ENCODE measurements at regions not wholly inside any gene's neighbourhood (a gene's known extent, or its start where the extent isn't known, plus 50 kb on each side); places are given as distances from the start of the nearest gene placed in this dataset.
A peak's percentile ranks its signal among the peaks of the same experiment; 100 is the strongest.

DNA sequence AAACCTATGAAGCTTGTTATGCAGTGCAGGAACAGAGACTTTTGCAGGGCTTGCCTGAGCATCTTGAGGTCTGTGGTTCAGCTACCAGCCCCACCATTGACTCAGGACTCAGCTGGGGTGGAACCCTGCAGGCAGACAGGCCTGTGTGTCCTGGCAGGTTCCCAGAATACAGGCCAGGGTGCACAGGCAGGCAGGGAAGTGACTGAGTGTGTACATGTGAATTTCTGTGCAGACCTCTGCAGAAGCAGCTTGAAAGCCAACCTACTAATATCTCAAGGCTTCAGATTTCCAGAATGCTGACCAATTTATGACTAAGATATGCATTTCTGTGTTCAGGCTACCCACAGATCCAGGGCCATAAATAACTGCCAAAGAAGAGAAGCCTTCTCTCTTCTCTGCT, 254.4 kb downstream of the DLEU7 start:
- Histone ChIP-seq H3K4me3 (ENCODE audit: low read length) (no peak overlapping the region), H3K4me1 (ENCODE audit: control insufficient read depth in 2 of 2, insufficient read depth in 2 of 2, low read length in 2 of 2) (peaks cover 0 to 9% of the 10 kb centered on the region in 2 donors), H3K27me3 (ENCODE audit: control insufficient read depth in 2 of 2, insufficient read depth in 2 of 2, low read length in 2 of 2) (no peaks in the 10 kb centered on the region), H3K9me3 (ENCODE audit: control insufficient read depth in 2 of 3, low read length in 3 of 3) (no peaks in the 10 kb centered on the region), H3K27ac (ENCODE audit: low read depth, low read length) (no peak overlapping the region), H3K36me3 (ENCODE audit: control insufficient read depth in 2 of 3, insufficient read depth in 3 of 3, low read length in 3 of 3) (no peaks in the 10 kb centered on the region)
- no peak overlapping the region for H3K4me3 Mint-ChIP-seq
- DNase-seq (no peak), ATAC-seq (no peak)
- H3K9me3 Mint-ChIP-seq = no peaks in the 10 kb centered on the region
- H3K27ac Mint-ChIP-seq = no peak overlapping the region
- ChIA-PET CTCF (interaction anchor here (0.7 kb wide), 1 partner anchor 57 kb away, joined by 3 read pairs; no protein-coding TSS in a partner anchor), POLR2A (no interaction called here)
- intact Hi-C loops (cut with micrococcal nuclease) = no loop called here
- peaks cover 0 to 2% (median 0%) of the 10 kb centered on the region in 5 donors for H3K27me3 Mint-ChIP-seq
- H3K36me3 Mint-ChIP-seq = no peaks in the 10 kb centered on the region
- H3K4me1 Mint-ChIP-seq = peaks cover 7 to 26% (median 17%) of the 10 kb centered on the region in 7 donors

- H3K36me3 Mint-ChIP-seq = no peaks in the 10 kb centered on the region
- H3K27me3 Mint-ChIP-seq = peaks cover 0 to 2% (median 0%) of the 10 kb centered on the region in 5 donors
- ATAC-seq (no peak), DNase-seq (no peak)
- no peak overlapping the region for H3K4me3 ChIP-seq (ENCODE audit: low read length)
- H3K27ac ChIP-seq (ENCODE audit: low read depth, low read length) = no peak overlapping the region
- peaks cover 7 to 31% (median 20%) of the 10 kb centered on the region in 7 donors for H3K4me1 Mint-ChIP-seq
- ChIA-PET CTCF (interaction anchor here (0.7 kb wide), 1 partner anchor 57 kb away, joined by 3 read pairs; no protein-coding TSS in a partner anchor), POLR2A (no interaction called here)
- H3K9me3 ChIP-seq (ENCODE audit: control insufficient read depth in 2 of 3, low read length in 3 of 3) = no peaks in the 10 kb centered on the region
- H3K4me3 Mint-ChIP-seq = no peak overlapping the region
- no peaks in the 10 kb centered on the region for H3K9me3 Mint-ChIP-seq
- H3K27ac Mint-ChIP-seq = no peak overlapping the region
- intact Hi-C loops (cut with micrococcal nuclease) = loop anchor here in 1 of 2 donors (10.0 kb wide), 1 partner anchor 205 kb away; no protein-coding TSS in a partner anchor
- no peaks in the 10 kb centered on the region for H3K27me3 ChIP-seq (ENCODE audit: control insufficient read depth in 2 of 2, insufficient read depth in 2 of 2, low read length in 2 of 2)
- H3K4me1 ChIP-seq (ENCODE audit: control insufficient read depth in 2 of 2, insufficient read depth in 2 of 2, low read length in 2 of 2) = peaks cover 0 to 10% of the 10 kb centered on the region in 2 donors
- H3K36me3 ChIP-seq (ENCODE audit: control insufficient read depth in 2 of 3, insufficient read depth in 3 of 3, low read length in 3 of 3) = no peaks in the 10 kb centered on the region
Measured at GRCh38 chr13:50589651-50590054, 253.8 kb downstream of the DLEU7 start.

DNA sequence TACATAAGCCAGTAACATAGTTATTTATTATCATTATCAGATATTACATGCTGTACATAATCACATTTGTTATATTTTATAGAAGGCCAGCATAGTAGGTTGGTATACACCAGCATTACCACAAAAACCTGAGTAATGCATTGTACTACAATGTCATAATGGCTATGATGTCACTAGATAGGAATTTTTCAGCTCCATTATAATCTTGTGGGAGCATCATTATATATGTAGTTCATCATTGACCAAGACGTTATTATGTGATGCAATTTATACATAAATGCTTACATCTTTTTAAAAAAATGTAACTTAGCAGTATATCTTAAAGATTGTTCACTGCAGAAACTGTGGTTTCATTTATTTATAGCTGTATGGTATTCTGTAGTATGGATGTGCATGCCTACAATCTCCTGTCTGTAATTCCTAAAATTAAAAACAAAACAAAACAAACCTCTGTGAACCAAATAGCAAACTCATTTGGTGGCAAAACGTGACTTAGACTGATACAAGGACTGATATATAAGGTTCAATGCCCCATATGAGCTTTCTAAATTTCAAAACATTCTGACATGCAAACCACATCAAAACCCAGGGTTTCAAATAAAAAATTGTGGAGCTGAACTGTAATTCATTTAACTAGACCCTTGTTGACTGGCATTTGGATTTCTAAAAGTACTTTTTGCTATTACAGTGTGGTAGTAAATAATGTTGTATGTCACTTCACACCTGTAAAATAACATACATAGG, 250.9 kb downstream of the DLEU7 start:
- no peak for ATAC-seq
- Histone ChIP-seq H3K27me3 (ENCODE audit: control insufficient read depth in 2 of 2, insufficient read depth in 2 of 2, low read length in 2 of 2) (no peaks in the 10 kb centered on the region), H3K4me1 (ENCODE audit: control insufficient read depth in 2 of 2, insufficient read depth in 2 of 2, low read length in 2 of 2) (peaks cover 0 to 13% of the 10 kb centered on the region in 2 donors), H3K27ac (ENCODE audit: low read depth, low read length) (no peak overlapping the region), H3K36me3 (ENCODE audit: control insufficient read depth in 2 of 3, insufficient read depth in 3 of 3, low read length in 3 of 3) (no peaks in the 10 kb centered on the region), H3K4me3 (ENCODE audit: low read length) (no peak overlapping the region), H3K9me3 (ENCODE audit: control insufficient read depth in 2 of 3, low read length in 3 of 3) (no peaks in the 10 kb centered on the region)
- Mint-ChIP-seq H3K27ac (peak overlapping the region in 3 of 9 donors; percentile 2 to 50 (median 20)), H3K4me1 (peaks cover 13 to 53% (median 32%) of the 10 kb centered on the region in 7 donors), H3K9me3 (no peaks in the 10 kb centered on the region), H3K27me3 (no peaks in the 10 kb centered on the region), H3K4me3 (peak overlapping the region in 2 of 10 donors; percentile 18 to 32), H3K36me3 (no peaks in the 10 kb centered on the region)
- intact Hi-C loops (cut with micrococcal nuclease) = loop anchor here in 1 of 2 donors (10.0 kb wide), 1 partner anchor 202 kb away; no protein-coding TSS in a partner anchor
- no peak for DNase-seq
- CTCF ChIA-PET = interaction anchor here (0.8 kb wide), 1 partner anchor 595 kb away, joined by 3 read pairs; the partner anchor contains the start of gene TRIM13
- POLR2A ChIA-PET = interaction anchor here (0.6 kb wide), 1 partner anchor 80 kb away, joined by 5 read pairs; no protein-coding TSS in a partner anchor

DNA sequence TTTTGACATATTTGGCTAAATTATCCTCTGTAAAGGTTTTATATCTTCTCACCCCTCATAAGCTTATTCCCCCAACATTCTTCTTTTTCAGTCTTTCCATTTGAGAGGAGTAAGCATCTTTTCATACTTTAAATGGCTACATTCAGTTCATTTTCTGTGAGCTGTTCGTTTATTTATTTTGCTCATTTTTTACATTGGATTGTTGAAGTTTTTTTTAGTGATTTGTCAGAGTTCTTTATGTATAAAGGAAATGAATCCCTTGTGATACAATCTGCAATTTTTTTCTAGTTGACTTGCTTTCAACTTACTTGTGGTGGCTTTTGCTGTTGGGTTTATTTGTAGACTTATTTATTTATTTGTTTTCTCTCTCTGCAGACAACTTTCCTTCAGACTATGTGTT, 250.3 kb downstream of the DLEU7 start:
- H3K27ac ChIP-seq (ENCODE audit: low read depth, low read length) = no peak overlapping the region
- no peak overlapping the region for H3K4me3 ChIP-seq (ENCODE audit: low read length)
- intact Hi-C loops (cut with micrococcal nuclease) = loop anchor here in 1 of 2 donors (10.0 kb wide), 1 partner anchor 202 kb away; no protein-coding TSS in a partner anchor
- no peaks in the 10 kb centered on the region for H3K9me3 ChIP-seq (ENCODE audit: control insufficient read depth in 2 of 3, low read length in 3 of 3)
- Mint-ChIP-seq H3K36me3 (no peaks in the 10 kb centered on the region), H3K27ac (peak overlapping the region in 5 of 9 donors; percentile 2 to 50 (median 28)), H3K27me3 (peaks cover 0 to 5% (median 3%) of the 10 kb centered on the region in 5 donors), H3K9me3 (no peaks in the 10 kb centered on the region), H3K4me3 (peak overlapping the region in 5 of 10 donors; percentile 15 to 32 (median 24)), H3K4me1 (peaks cover 13 to 53% (median 32%) of the 10 kb centered on the region in 7 donors)
- POLR2A ChIA-PET = no interaction called here
- DNase-seq (no peak), ATAC-seq (no peak)
- CTCF ChIA-PET = interaction anchor here (0.8 kb wide), 1 partner anchor 596 kb away, joined by 3 read pairs; the partner anchor contains the start of gene TRIM13
- no peaks in the 10 kb centered on the region for H3K27me3 ChIP-seq (ENCODE audit: control insufficient read depth in 2 of 2, insufficient read depth in 2 of 2, low read length in 2 of 2)
- H3K36me3 ChIP-seq (ENCODE audit: control insufficient read depth in 2 of 3, insufficient read depth in 3 of 3, low read length in 3 of 3) = no peaks in the 10 kb centered on the region
- H3K4me1 ChIP-seq (ENCODE audit: control insufficient read depth in 2 of 2, insufficient read depth in 2 of 2, low read length in 2 of 2) = peaks cover 0 to 13% of the 10 kb centered on the region in 2 donors

- H3K9me3 Mint-ChIP-seq = no peaks in the 10 kb centered on the region
- H3K36me3 ChIP-seq (ENCODE audit: control insufficient read depth in 2 of 3, insufficient read depth in 3 of 3, low read length in 3 of 3) = no peaks in the 10 kb centered on the region
- peak overlapping the region; percentile 13 to 73 (median 61) for H3K4me3 Mint-ChIP-seq
- H3K27me3 Mint-ChIP-seq = peaks cover 0 to 7% (median 3%) of the 10 kb centered on the region in 5 donors
- H3K4me1 ChIP-seq (ENCODE audit: control insufficient read depth in 2 of 2, insufficient read depth in 2 of 2, low read length in 2 of 2) = peaks cover 0 to 13% of the 10 kb centered on the region in 2 donors
- no peaks in the 10 kb centered on the region for H3K9me3 ChIP-seq (ENCODE audit: control insufficient read depth in 2 of 3, low read length in 3 of 3)
- ChIA-PET POLR2A (no interaction called here), CTCF (interaction anchor here (1.0 kb wide), 1 partner anchor 597 kb away, joined by 3 read pairs; no protein-coding TSS in a partner anchor)
- DNase-seq = peak in 2 of 9 donors; percentile 13 to 40
- H3K27ac ChIP-seq (ENCODE audit: low read depth, low read length) = no peak overlapping the region
- H3K4me1 Mint-ChIP-seq = peaks cover 12 to 43% (median 32%) of the 10 kb centered on the region in 7 donors
- intact Hi-C loops (cut with micrococcal nuclease) = loop anchor here in 1 of 2 donors (10.0 kb wide), 1 partner anchor 200 kb away; no protein-coding TSS in a partner anchor
- H3K27me3 ChIP-seq (ENCODE audit: control insufficient read depth in 2 of 2, insufficient read depth in 2 of 2, low read length in 2 of 2) = no peaks in the 10 kb centered on the region
- peak; percentile 38 for ATAC-seq
- H3K27ac Mint-ChIP-seq = peak overlapping the region; percentile 49 to 90 (median 77)
- H3K4me3 ChIP-seq (ENCODE audit: low read length) = no peak overlapping the region
- no peaks in the 10 kb centered on the region for H3K36me3 Mint-ChIP-seq
Measured at GRCh38 chr13:50594276-50595051, 249.0 kb downstream of the DLEU7 start.

DNA sequence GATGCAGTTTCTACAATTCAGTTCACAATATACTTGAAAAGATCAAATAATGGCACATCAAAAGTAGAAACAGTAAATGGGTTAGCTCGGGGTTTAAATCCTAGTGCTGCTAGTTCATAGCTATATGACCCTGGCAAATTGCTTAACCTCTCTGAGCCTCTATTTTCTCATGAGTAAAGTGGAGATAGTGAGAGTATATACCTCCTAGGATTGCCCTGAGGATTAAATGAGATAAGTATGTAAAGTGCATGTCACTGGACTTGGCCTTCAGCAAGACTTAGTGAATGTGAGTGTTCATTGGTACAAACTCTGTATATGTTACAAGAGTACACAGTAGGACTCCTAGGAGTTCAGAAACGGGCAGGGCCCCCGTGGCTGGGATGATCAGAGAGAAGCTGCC, 248.3 kb downstream of the DLEU7 start:
- intact Hi-C loops (cut with micrococcal nuclease) = loop anchor here in 1 of 2 donors (10.0 kb wide), 1 partner anchor 200 kb away; no protein-coding TSS in a partner anchor
- Mint-ChIP-seq H3K27ac (peak overlapping the region; percentile 38 to 90 (median 77)), H3K36me3 (no peaks in the 10 kb centered on the region), H3K4me3 (peak overlapping the region in 6 of 10 donors; percentile 55 to 73 (median 66)), H3K4me1 (peaks cover 12 to 42% (median 32%) of the 10 kb centered on the region in 7 donors), H3K9me3 (no peaks in the 10 kb centered on the region), H3K27me3 (peaks cover 0 to 7% (median 3%) of the 10 kb centered on the region in 5 donors)
- ChIA-PET POLR2A (no interaction called here), CTCF (interaction anchor here (1.0 kb wide), 1 partner anchor 598 kb away, joined by 3 read pairs; no protein-coding TSS in a partner anchor)
- DNase-seq (no peak), ATAC-seq (no peak)
- Histone ChIP-seq H3K36me3 (ENCODE audit: control insufficient read depth in 2 of 3, insufficient read depth in 3 of 3, low read length in 3 of 3) (no peaks in the 10 kb centered on the region), H3K9me3 (ENCODE audit: control insufficient read depth in 2 of 3, low read length in 3 of 3) (no peaks in the 10 kb centered on the region), H3K4me3 (ENCODE audit: low read length) (no peak overlapping the region), H3K27me3 (ENCODE audit: control insufficient read depth in 2 of 2, insufficient read depth in 2 of 2, low read length in 2 of 2) (no peaks in the 10 kb centered on the region), H3K4me1 (ENCODE audit: control insufficient read depth in 2 of 2, insufficient read depth in 2 of 2, low read length in 2 of 2) (peaks cover 0 to 13% of the 10 kb centered on the region in 2 donors), H3K27ac (ENCODE audit: low read depth, low read length) (no peak overlapping the region)

All from naive thymus-derived CD4-positive, alpha-beta T cell (primary cell).